WI38 (cell line): ENCODE measurements at regions not wholly inside any gene's neighbourhood (a gene's known extent, or its start where the extent isn't known, plus 50 kb on each side); places are given as distances from the start of the nearest gene placed in this dataset.

Experiments used
- H3K4me3 ChIP-seq: 2 replicates; pipeline ENCODE4 v1.5.1; 2011; ENCODE audit warnings: low read depth, mild to moderate bottlenecking, control low read depth, low read length
- TF ChIP-seq, protein P1 (sequence below): IDR thresholded peaks from 2 replicates; pipeline ENCODE4 v1.5.1; 2012; ENCODE audit warnings: low read depth, mild to moderate bottlenecking, control low read depth, low read length

DNA sequence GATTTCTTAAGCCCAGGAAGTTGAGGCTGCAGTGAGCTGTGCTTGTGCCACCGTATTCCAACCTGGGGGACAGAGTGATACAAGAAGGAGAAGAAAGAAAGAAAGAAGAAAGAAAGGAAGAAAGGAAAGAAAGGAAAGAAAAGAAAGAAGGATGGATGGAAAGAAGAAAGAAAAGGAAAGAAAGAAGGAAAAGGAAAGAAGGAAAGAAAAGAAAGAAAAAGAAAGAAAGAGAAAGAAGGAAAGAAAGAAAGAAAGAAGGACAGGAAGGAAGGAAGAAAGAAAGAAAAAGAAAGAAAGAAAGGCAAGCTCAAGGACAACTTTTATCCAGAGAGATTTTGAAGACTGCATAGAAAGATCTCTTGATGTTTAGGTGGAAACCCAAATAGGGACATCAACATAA, 120.7 kb downstream of the GMNC start:
- H3K4me3 ChIP-seq = no peak overlapping the region
- TF ChIP-seq, protein P1, sequence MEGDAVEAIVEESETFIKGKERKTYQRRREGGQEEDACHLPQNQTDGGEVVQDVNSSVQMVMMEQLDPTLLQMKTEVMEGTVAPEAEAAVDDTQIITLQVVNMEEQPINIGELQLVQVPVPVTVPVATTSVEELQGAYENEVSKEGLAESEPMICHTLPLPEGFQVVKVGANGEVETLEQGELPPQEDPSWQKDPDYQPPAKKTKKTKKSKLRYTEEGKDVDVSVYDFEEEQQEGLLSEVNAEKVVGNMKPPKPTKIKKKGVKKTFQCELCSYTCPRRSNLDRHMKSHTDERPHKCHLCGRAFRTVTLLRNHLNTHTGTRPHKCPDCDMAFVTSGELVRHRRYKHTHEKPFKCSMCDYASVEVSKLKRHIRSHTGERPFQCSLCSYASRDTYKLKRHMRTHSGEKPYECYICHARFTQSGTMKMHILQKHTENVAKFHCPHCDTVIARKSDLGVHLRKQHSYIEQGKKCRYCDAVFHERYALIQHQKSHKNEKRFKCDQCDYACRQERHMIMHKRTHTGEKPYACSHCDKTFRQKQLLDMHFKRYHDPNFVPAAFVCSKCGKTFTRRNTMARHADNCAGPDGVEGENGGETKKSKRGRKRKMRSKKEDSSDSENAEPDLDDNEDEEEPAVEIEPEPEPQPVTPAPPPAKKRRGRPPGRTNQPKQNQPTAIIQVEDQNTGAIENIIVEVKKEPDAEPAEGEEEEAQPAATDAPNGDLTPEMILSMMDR = no peak

DNA sequence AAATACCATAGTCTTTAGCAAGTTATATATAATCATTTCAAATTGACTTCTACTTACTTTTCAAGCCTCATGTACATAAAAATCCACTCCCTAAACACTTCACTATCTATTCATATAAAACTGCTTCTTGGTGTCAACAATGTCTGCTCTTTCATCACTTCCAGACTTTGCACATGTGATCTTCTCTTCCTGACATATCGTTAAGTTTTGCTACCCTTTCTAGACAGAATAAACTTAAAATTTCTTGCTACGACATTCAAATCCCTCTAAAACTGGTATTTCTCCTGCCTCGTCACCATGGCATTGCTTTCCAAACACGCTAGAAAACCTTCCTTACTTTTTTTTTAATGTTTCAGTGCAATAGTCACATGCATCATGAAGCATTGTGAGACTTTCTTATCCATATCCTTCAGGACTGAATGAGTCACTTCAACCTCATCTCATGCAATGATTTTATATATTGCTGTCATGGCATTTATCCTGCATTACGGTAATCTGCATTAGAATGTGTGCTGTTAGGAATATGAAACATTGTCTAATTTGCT, 122.8 kb downstream of the GMNC start:
- TF ChIP-seq, protein P1 = no peak
- H3K4me3 ChIP-seq = no peak overlapping the region

DNA sequence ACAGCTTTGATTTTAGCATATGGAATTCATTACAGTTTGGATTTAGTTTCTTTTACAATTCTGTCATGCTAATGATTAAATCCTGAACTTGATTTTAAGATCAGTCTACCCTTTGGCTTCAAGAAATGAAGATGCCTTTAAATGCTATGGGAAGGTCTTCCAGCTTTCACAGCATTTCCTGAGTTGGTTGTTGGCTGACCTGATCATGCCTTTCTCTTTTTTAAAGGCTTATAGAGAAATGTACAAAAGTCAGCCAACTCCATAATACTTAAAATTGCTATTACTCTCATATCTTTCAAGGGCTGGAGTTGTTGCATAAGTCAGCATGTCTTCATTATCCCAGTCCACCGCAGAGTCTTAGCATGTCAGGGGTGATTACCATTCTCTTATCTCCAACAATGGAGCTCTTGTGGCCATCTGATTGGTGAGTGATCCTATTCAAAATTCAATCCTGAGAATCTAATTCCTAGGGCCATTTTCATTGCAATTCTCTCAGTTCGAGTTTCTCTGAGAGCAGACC, 123.8 kb downstream of the GMNC start:
- TF ChIP-seq, protein P1 = no peak
- H3K4me3 ChIP-seq = no peak overlapping the region

DNA sequence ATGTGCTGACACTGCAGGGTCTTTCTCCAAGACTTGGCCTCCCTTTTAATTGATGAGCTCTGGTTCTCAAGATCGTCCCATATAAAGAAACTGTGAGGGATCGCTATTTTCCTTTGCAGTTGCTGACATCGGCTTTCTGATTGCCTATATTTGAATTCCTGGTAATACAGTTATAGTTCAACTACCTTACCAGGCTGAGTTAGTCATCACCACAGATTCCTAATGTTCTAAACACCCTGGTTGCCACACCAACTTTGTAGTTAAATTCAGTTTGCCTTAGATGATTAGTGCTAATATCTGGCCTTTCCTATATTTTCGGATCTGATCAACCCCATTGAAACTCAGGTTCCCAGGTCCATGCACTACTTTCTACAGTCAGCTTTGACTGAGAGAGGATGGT, 125.0 kb downstream of the GMNC start:
- TF ChIP-seq, protein P1 = no peak
- no peak overlapping the region for H3K4me3 ChIP-seq

DNA sequence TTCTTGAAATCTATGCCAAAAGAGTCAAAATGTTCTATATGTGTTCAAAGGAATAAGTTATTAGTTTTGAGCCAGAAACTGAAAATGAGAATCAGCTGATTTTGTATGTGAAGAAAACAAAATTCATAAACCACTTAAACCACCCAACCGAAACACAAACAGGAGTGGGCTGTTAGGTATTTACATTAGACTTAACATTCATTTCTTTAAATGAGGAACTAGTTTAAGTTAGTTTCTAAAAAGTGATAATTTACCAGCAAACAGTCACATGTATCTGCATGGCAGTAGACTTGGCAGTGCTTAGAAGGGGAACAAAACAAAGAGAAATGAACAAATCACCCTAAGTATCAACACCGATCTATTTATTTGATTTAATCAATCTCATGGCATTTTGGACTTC, 128.0 kb downstream of the GMNC start:
- H3K4me3 ChIP-seq = no peak overlapping the region
- TF ChIP-seq, protein P1 = no peak

DNA sequence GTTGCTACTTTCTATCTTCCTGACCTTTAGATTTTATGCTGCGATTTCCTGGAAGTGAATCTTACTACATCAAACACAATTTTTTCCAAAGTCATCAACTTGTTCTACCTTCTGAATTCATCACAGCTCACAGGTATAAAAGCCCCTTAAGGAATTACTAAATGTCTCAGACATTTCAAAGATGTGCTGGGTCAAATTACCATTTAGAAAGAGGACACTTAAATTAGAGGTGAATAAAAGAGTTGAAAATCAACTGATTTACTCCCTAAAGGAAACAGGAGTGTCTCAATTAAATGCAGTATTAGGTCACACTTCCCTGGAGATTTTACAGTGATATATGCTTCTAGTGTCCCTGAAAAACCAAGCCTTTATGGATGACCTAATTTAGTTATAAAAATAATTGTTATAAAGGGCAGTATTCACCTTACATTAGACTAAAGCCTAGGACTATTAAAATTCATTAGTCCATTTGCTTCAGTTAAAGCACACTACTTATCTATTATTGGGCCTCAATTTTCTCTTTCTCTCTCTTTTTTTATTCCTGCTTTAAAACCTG, 128.8 kb downstream of the GMNC start:
- TF ChIP-seq, protein P1 = no peak

DNA sequence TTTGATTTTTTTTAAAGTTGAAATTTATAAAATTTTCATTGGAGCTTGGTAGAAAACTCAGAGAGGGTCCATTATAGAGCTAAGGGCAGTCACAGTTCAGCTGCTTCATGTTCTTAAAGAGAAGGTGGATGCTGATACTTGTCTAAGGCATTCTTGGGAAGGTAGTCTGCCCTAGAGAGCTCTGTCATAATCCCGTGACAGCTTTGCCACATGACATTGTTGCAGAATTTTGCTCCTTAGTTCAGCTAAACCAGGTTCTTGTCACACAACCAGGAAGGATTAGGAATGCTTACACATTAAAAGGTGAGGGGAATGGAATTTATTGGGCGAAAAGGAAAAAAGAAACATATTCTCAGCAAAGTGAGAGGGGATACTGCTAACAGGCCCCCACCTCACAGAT, 130.9 kb downstream of the GMNC start:
- H3K4me3 ChIP-seq = no peak overlapping the region
- TF ChIP-seq, protein P1 = no peak

More for the DNA sequence above, 128.8 kb downstream of the GMNC start:
- no peak overlapping the region for H3K4me3 ChIP-seq
